HepG2 (cell line): ENCODE measurements at regions not wholly inside any gene's neighbourhood (a gene's known extent, or its start where the extent isn't known, plus 50 kb on each side); places are given as distances from the start of the nearest gene placed in this dataset.

Experiments used
- AHDC1 ChIP-seq: sonication (generic); formaldehyde crosslinking; IDR thresholded peaks from 2 replicates; pipeline ENCODE4 v1.5.1; 2020; ENCODE audit warnings: mild to moderate bottlenecking, missing genetic modification reagents, borderline replicate concordance
- HNF1B ChIP-seq: sonication (generic); formaldehyde crosslinking; IDR thresholded peaks from 2 replicates; pipeline ENCODE4 v1.5.1; 2020; ENCODE audit warnings: mild to moderate bottlenecking, moderate library complexity, missing genetic modification reagents
- PAF1 ChIP-seq: IDR thresholded peaks from 2 replicates; pipeline ENCODE4 v1.6.1; 2016; ENCODE audit warnings: missing genetic modification reagents, missing compliant biosample characterization
- TEF ChIP-seq: sonication (generic); formaldehyde crosslinking; IDR thresholded peaks from 2 replicates; pipeline ENCODE4 v1.5.0; 2020; ENCODE audit warnings: missing genetic modification reagents
- ZFP37 ChIP-seq: sonication (generic); formaldehyde crosslinking; IDR thresholded peaks from 2 replicates; pipeline ENCODE4 v1.4.0; 2020; ENCODE audit warnings: missing genetic modification reagents, borderline replicate concordance
- ZNF280B ChIP-seq: sonication (generic); formaldehyde crosslinking; IDR thresholded peaks from 2 replicates; pipeline ENCODE4 v1.5.0; 2020; ENCODE audit warnings: missing genetic modification reagents, mild to moderate bottlenecking, borderline replicate concordance

- TF ChIP-seq ZNF280B (no peak), AHDC1 (CRISPR knock-in tag) (no peak), ZFP37 (CRISPR knock-in tag) (no peak), PAF1 (CRISPR knock-in tag) (no peak), HNF1B (CRISPR knock-in tag) (no peak), TEF (no peak)
Observed at GRCh38 chr2:238763471-238763995, 84.4 kb upstream of the TWIST2 start (continued).
